HepG2 (cell line): ENCODE measurements at regions not wholly inside any gene's neighbourhood (a gene's known extent, or its start where the extent isn't known, plus 50 kb on each side); places are given as distances from the start of the nearest gene placed in this dataset.

ENCODE experiments used
- ATAC-seq: fragments of 200-7000 bp; cut with Tn5 transposase; 3 replicates; pipeline ENCODE4 v1.9.1; 2020; ENCODE audit warnings: mild to moderate bottlenecking, moderate library complexity
- BruUV-seq: library from RNA; stranded (reverse); fragments of 400-500 nt; replicated peaks from 2 replicates; lab custom pipeline; 2021; lab: Mats Ljungman, UMichigan
- CTCF ChIA-PET: fragments of 300-600 bp; formaldehyde crosslinking; extraction: SDS; loops from one replicate; lab custom pipeline; 2021; ENCODE audit warnings: low total read pairs, inconsistent platforms, low intra/inter-chr PET ratio; lab: Yijun Ruan, JAX
- POLR2A ChIA-PET: fragments of 350-600 bp; sonication (Branson Sonifier 250); formaldehyde crosslinking; loops from one replicate; lab custom pipeline; 2020; ENCODE audit warnings: antibody characterized with exemption, inconsistent platforms; lab: Yijun Ruan, JAX
- DNase-seq: peaks from one replicate; pipeline ENCODE4 v3.0.0-alpha.2; 2015; ENCODE audit warnings: low spot score
- FAIRE-seq: peaks from 3 replicates; lab custom pipeline; 2011; peaks lifted over from hg19 to GRCh38; lab: Jason Lieb, UNC
- H2AFZ ChIP-seq: one replicate; pipeline ENCODE4 v1.6.1; 2011; ENCODE audit warnings: low read length, inconsistent platforms
- H3K27ac ChIP-seq: fragments of 300-600 bp; 3 replicates; pipeline ENCODE4 v1.8.0; 2011; ENCODE audit warnings: mixed run types, mild to moderate bottlenecking, mixed read lengths, low read length, inconsistent platforms; ENCODE audit not compliant: insufficient read depth; ENCODE audit errors: extremely low read length
- H3K27me3 ChIP-seq, 2 experiments: fragments of 200-600 bp in 1 of 2; 2 replicates in 1 of 2; 3 replicates in 1 of 2; pipeline versions ENCODE4 v1.6.0 to v1.8.0; 2011; ENCODE audit warnings: low read length in 2 of 2, mild to moderate bottlenecking in 2 of 2, moderate library complexity in 2 of 2, inconsistent platforms in 1 of 2; ENCODE audit not compliant: insufficient read depth in 2 of 2, control insufficient read depth in 1 of 2
- H3K36me3 ChIP-seq, 2 experiments: fragments of 200-600 bp in 1 of 2; replicated peaks in 1 of 2; 2 replicates in 1 of 2; 3 replicates in 1 of 2; pipeline versions ENCODE4 v1.5.1 to v1.8.0; 2011; ENCODE audit warnings: low read length in 2 of 2, inconsistent platforms in 1 of 2; ENCODE audit not compliant: insufficient read depth in 2 of 2, control insufficient read depth in 1 of 2
- H3K4me1 ChIP-seq: 2 replicates; pipeline ENCODE4 v1.5.1; 2012; ENCODE audit warnings: low read length, inconsistent platforms; ENCODE audit not compliant: insufficient read depth
- H3K4me2 ChIP-seq: 2 replicates; pipeline ENCODE4 v1.6.0; 2011; ENCODE audit warnings: low read depth, low read length, inconsistent platforms
- H3K4me3 ChIP-seq, 3 experiments: fragments of 200-600 bp in 1 of 3; sonication (generic), shearing (Covaris generic) in 1 of 3; replicated peaks in 1 of 3; 2 replicates each; pipeline ENCODE4 v1.5.1; 2011 to 2016; ENCODE audit warnings: low read length in 3 of 3, inconsistent platforms in 2 of 3, low read depth in 2 of 3, mild to moderate bottlenecking in 2 of 3, control low read depth in 1 of 3, mixed read lengths in 1 of 3; ENCODE audit not compliant: insufficient read depth in 1 of 3
- H3K79me2 ChIP-seq: one replicate; pipeline ENCODE4 v1.6.1; 2011; ENCODE audit warnings: low read length, inconsistent platforms; ENCODE audit not compliant: insufficient read depth
- H3K9ac ChIP-seq: 2 replicates; pipeline ENCODE4 v1.6.0; 2011; ENCODE audit warnings: mild to moderate bottlenecking, low read depth, low read length, inconsistent platforms; ENCODE audit not compliant: insufficient read depth
- H3K9me3 ChIP-seq: 2 replicates; pipeline ENCODE4 v1.5.1; 2012; ENCODE audit warnings: mild to moderate bottlenecking, low read length
- H4K20me1 ChIP-seq: 2 replicates; pipeline ENCODE4 v1.6.0; 2011; ENCODE audit warnings: inconsistent platforms, mild to moderate bottlenecking, low read length, moderate library complexity; ENCODE audit not compliant: insufficient read depth
- AHR ChIP-seq: IDR thresholded peaks from 2 replicates; pipeline ENCODE4 v1.6.1; 2018; ENCODE audit warnings: missing genetic modification reagents, missing compliant biosample characterization
- ARNTL ChIP-seq: sonication (generic); formaldehyde crosslinking; IDR thresholded peaks from 2 replicates; pipeline ENCODE4 v1.4.0; 2020; ENCODE audit warnings: mild to moderate bottlenecking, missing genetic modification reagents
- ATF3 ChIP-seq: sonication (generic); formaldehyde crosslinking; IDR thresholded peaks from 2 replicates; pipeline ENCODE4 v1.4.0; 2020; ENCODE audit warnings: missing genetic modification reagents
- ERF ChIP-seq: IDR thresholded peaks from 2 replicates; pipeline ENCODE4 v1.6.1; 2018; ENCODE audit warnings: missing biosample characterization, missing genetic modification reagents
- GABPB1 ChIP-seq: IDR thresholded peaks from 2 replicates; pipeline ENCODE4 v1.6.1; 2016; ENCODE audit warnings: mild to moderate bottlenecking, missing genetic modification reagents, moderate library complexity, missing compliant biosample characterization
- GTF2F1 ChIP-seq: fragments of 150-350 bp; IDR thresholded peaks from 2 replicates; pipeline ENCODE4 v1.6.1; 2014; ENCODE audit warnings: low read length
- HNRNPL ChIP-seq: fragments of 200-400 bp; formaldehyde crosslinking; IDR thresholded peaks from 2 replicates; pipeline ENCODE4 v1.6.1; 2017; ENCODE audit warnings: mild to moderate bottlenecking, low read depth, low read length
- HOXD1 ChIP-seq: sonication (generic); formaldehyde crosslinking; IDR thresholded peaks from 2 replicates; pipeline ENCODE4 v1.5.0; 2020; ENCODE audit warnings: missing genetic modification reagents
- MYC ChIP-seq: sonication (generic); formaldehyde crosslinking; IDR thresholded peaks from 2 replicates; pipeline ENCODE4 v1.9.0; 2021; ENCODE audit warnings: missing genetic modification reagents, borderline replicate concordance
- NFYB ChIP-seq: sonication (generic); formaldehyde crosslinking; IDR thresholded peaks from 2 replicates; pipeline ENCODE4 v1.4.0; 2020; ENCODE audit warnings: missing genetic modification reagents
- NPAS2 ChIP-seq: sonication (generic); formaldehyde crosslinking; IDR thresholded peaks from 2 replicates; pipeline ENCODE4 v1.8.0; 2022; ENCODE audit warnings: mild to moderate bottlenecking, missing genetic modification reagents, borderline replicate concordance
- SNAPC2 ChIP-seq: sonication (generic); formaldehyde crosslinking; IDR thresholded peaks from 2 replicates; pipeline ENCODE4 v1.8.1; 2022; ENCODE audit warnings: mild to moderate bottlenecking, missing genetic modification reagents
- ZMYM2 ChIP-seq: sonication (generic); formaldehyde crosslinking; IDR thresholded peaks from 2 replicates; pipeline ENCODE4 v1.8.0; 2022; ENCODE audit warnings: mild to moderate bottlenecking, missing genetic modification reagents
- ZNF275 ChIP-seq: sonication (generic); formaldehyde crosslinking; IDR thresholded peaks from 2 replicates; pipeline ENCODE4 v1.8.0; 2022; ENCODE audit warnings: missing genetic modification reagents, mild to moderate bottlenecking, inconsistent platforms, borderline replicate concordance
- ZNF280D ChIP-seq: sonication (generic); formaldehyde crosslinking; IDR thresholded peaks from 2 replicates; pipeline ENCODE4 v1.5.1; 2020; ENCODE audit warnings: mild to moderate bottlenecking, missing genetic modification reagents
- ZNF331 ChIP-seq: sonication (generic); formaldehyde crosslinking; IDR thresholded peaks from 2 replicates; pipeline ENCODE4 v1.4.0; 2020; ENCODE audit warnings: missing genetic modification reagents
- ZNF432 ChIP-seq: sonication (generic); formaldehyde crosslinking; IDR thresholded peaks from 2 replicates; pipeline ENCODE4 v1.5.0; 2020; ENCODE audit warnings: missing genetic modification reagents, mild to moderate bottlenecking, borderline replicate concordance
- WGBS: methylation state at CpG from one replicate; pipeline ENCODE4 v1.1.6; 2017; ENCODE audit warnings: low lambda C conversion rate; 5-methylcytosine and 5-hydroxymethylcytosine counted together
- in situ Hi-C: cut with HindIII; loops from 2 replicates; pipeline ENCODE4 v1.10.0; 2017; ENCODE audit warnings: low pct_unique_long_range_greater_than_20kb; ENCODE audit not compliant: extremely low pct_ligation_motif_present
- intact Hi-C: fragments of 100-400 bp; cut with micrococcal nuclease; formaldehyde crosslinking; loops from one replicate; pipeline ENCODE4 v1.10.0; 2022; ENCODE audit not compliant: unreplicated experiment

GRCh38 chr20:60877071-60877857, 374.8 kb upstream of the CDH4 start:
- Histone ChIP-seq H4K20me1 (no peaks in the 10 kb centered on the region), H3K36me3 (no peaks in the 10 kb centered on the region), H3K9ac (no peak overlapping the region), H3K27ac (no peak overlapping the region), H3K79me2 (no peaks in the 10 kb centered on the region), H3K4me3 (no peak overlapping the region), H3K4me2 (no peak overlapping the region), H3K9me3 (peaks cover 10% of the 10 kb centered on the region), H3K4me1 (no peaks in the 10 kb centered on the region), H3K27me3 (peaks cover 0 to 5% of the 10 kb centered on the region in 2 experiments; a peak in 2 of 5 replicates), H2AFZ (no peak overlapping the region)
- ChIA-PET POLR2A (no interaction called here), CTCF (no interaction called here)
- ATAC-seq (no peak), DNase-seq (no peak), FAIRE-seq (no peak)
- in situ Hi-C loops, result no loop called here
- BruUV-seq, result no TSS peak
- 19% methylated on average over 14 of the region's 14 CpGs for WGBS
- TF ChIP-seq AHR (CRISPR knock-in tag) (no peak), SNAPC2 (CRISPR knock-in tag) (no peak), HNRNPL (no peak), ARNTL (no peak), ZNF432 (no peak), MYC (CRISPR knock-in tag) (no peak), ATF3 (CRISPR knock-in tag) (no peak), ZNF280D (CRISPR knock-in tag) (no peak), ZNF275 (CRISPR knock-in tag) (no peak), HOXD1 (CRISPR knock-in tag) (no peak), ZNF331 (CRISPR knock-in tag) (no peak), GABPB1 (no peak), GTF2F1 (no peak), NPAS2 (CRISPR knock-in tag) (no peak), NFYB (CRISPR knock-in tag) (no peak), ERF (CRISPR knock-in tag) (no peak), ZMYM2 (CRISPR knock-in tag) (no peak)
- intact Hi-C loops, result no loop called here
